Neural cell (in vitro differentiated cells): ENCODE measurements at regions not wholly inside any gene's neighbourhood (a gene's known extent, or its start where the extent isn't known, plus 50 kb on each side); places are given as distances from the start of the nearest gene placed in this dataset.

Experiments
- H2AFZ ChIP-seq: fragments of 200-600, 300-800 bp; sonication (generic), shearing (Covaris generic); 2 replicates; pipeline ENCODE4 v1.6.0; 2014; ENCODE audit warnings: low read depth, mild to moderate bottlenecking, antibody characterized with exemption, low read length, moderate library complexity
- H3F3A ChIP-seq: fragments of 200-600 bp; shearing (Covaris generic); 2 replicates; pipeline ENCODE4 v1.6.1; 2016; ENCODE audit warnings: mild to moderate bottlenecking, moderate library complexity, mixed read lengths, antibody characterized with exemption, low read length; ENCODE audit not compliant: insufficient read depth, poor library complexity, severe bottlenecking
- H3K27ac ChIP-seq: fragments of 200-600, 300-800 bp; sonication (generic), shearing (Covaris generic); 2 replicates; pipeline ENCODE4 v1.5.1; 2014; ENCODE audit warnings: mild to moderate bottlenecking, low read length, moderate library complexity
- H3K27me3 ChIP-seq: fragments of 300-800, 200-600 bp; sonication (generic), shearing (Covaris generic); 2 replicates; pipeline ENCODE4 v1.6.0; 2014; ENCODE audit warnings: mild to moderate bottlenecking, low read depth, low read length, moderate library complexity; ENCODE audit not compliant: insufficient read depth
- H3K36me3 ChIP-seq: fragments of 300-800, 200-600 bp; sonication (generic), shearing (Covaris generic); 2 replicates; pipeline ENCODE4 v1.5.1; 2014; ENCODE audit warnings: mild to moderate bottlenecking, antibody characterized with exemption, low read length, moderate library complexity; ENCODE audit not compliant: insufficient read depth
- H3K4me2 ChIP-seq: fragments of 300-800, 200-600 bp; sonication (generic), shearing (Covaris generic); 2 replicates; pipeline ENCODE4 v1.6.0; 2014; ENCODE audit warnings: mild to moderate bottlenecking, low read length
- H3K4me3 ChIP-seq: fragments of 300-800, 200-600 bp; sonication (generic), shearing (Covaris generic); 2 replicates; pipeline ENCODE4 v1.5.1; 2014; ENCODE audit warnings: mild to moderate bottlenecking, low read length, moderate library complexity
- H3K79me2 ChIP-seq: fragments of 200-600 bp; shearing (Covaris generic); replicated peaks from 2 replicates; pipeline ENCODE4 v1.6.0; 2014; ENCODE audit warnings: mild to moderate bottlenecking, low read length, moderate library complexity; ENCODE audit not compliant: insufficient read depth
- H3K9ac ChIP-seq: fragments of 300-800, 200-600 bp; sonication (generic), shearing (Covaris generic); 2 replicates; pipeline ENCODE4 v1.6.1; 2016; ENCODE audit warnings: mild to moderate bottlenecking, low read length, mixed read lengths
- H3K9me2 ChIP-seq: fragments of 200-600 bp; shearing (Covaris generic); 2 replicates; pipeline ENCODE4 v1.6.1; 2016; ENCODE audit warnings: mild to moderate bottlenecking, low read length, mixed read lengths; ENCODE audit not compliant: insufficient read depth
- H3K9me3 ChIP-seq: fragments of 200-600, 300-800 bp; sonication (generic), shearing (Covaris generic); 2 replicates; pipeline ENCODE4 v1.6.1; 2016; ENCODE audit warnings: mild to moderate bottlenecking, mixed run types, low read length, moderate library complexity, mixed read lengths
- H4K20me1 ChIP-seq: fragments of 200-600 bp; shearing (Covaris generic); 2 replicates; pipeline ENCODE4 v1.6.1; 2016; ENCODE audit warnings: mild to moderate bottlenecking, mixed run types; ENCODE audit not compliant: insufficient read depth
- CTCF ChIP-seq: fragments of 450-650 bp; IDR thresholded peaks from 2 replicates; pipeline ENCODE4 v1.5.1; 2014; ENCODE audit warnings: antibody characterized with exemption, mild to moderate bottlenecking, moderate library complexity; ENCODE audit not compliant: poor library complexity, severe bottlenecking
- EP300 ChIP-seq: fragments of 450-650 bp; conservative IDR thresholded peaks from 2 replicates; pipeline ENCODE4 v1.6.1; 2014; ENCODE audit warnings: antibody characterized with exemption, mild to moderate bottlenecking, moderate library complexity; ENCODE audit not compliant: poor library complexity, severe bottlenecking
- EZH2 ChIP-seq: fragments of 200-600, 300-800 bp; shearing (Covaris generic), sonication (generic); IDR thresholded peaks from 2 replicates; pipeline ENCODE4 v1.6.1; 2014; ENCODE audit warnings: antibody characterized with exemption, low read length, borderline replicate concordance, mild to moderate bottlenecking; ENCODE audit not compliant: insufficient read depth, poor library complexity, severe bottlenecking
- MXI1 ChIP-seq: fragments of 450-650 bp; conservative IDR thresholded peaks from 2 replicates; pipeline ENCODE4 v1.6.1; 2014; ENCODE audit warnings: antibody characterized with exemption, mild to moderate bottlenecking; ENCODE audit not compliant: poor library complexity, severe bottlenecking
- POLR2AphosphoS5 ChIP-seq: IDR thresholded peaks from 2 replicates; pipeline ENCODE4 v1.6.1; 2012
- RAD21 ChIP-seq: fragments of 450-650 bp; conservative IDR thresholded peaks from 2 replicates; pipeline ENCODE4 v1.6.1; 2014; ENCODE audit warnings: antibody characterized with exemption, mild to moderate bottlenecking, moderate library complexity
- REST ChIP-seq: IDR thresholded peaks from 2 replicates; pipeline ENCODE4 v1.6.1; 2012; ENCODE audit warnings: borderline replicate concordance
- SMC3 ChIP-seq: fragments of 450-650 bp; conservative IDR thresholded peaks from 2 replicates; pipeline ENCODE4 v1.6.1; 2014; ENCODE audit warnings: antibody characterized with exemption, mild to moderate bottlenecking, moderate library complexity; ENCODE audit not compliant: poor library complexity
- TAF1 ChIP-seq: IDR thresholded peaks from 2 replicates; pipeline ENCODE4 v1.6.1; 2012; ENCODE audit warnings: low read depth

- TF ChIP-seq EZH2 (no peak), EP300 (no peak), POLR2AphosphoS5 (no peak), MXI1 (no peak), RAD21 (no peak), REST (no peak)
- H3K36me3 ChIP-seq = no peaks in the 10 kb centered on the region
- H3K9me3 ChIP-seq = no peaks in the 10 kb centered on the region
- H3K4me2 ChIP-seq = no peak overlapping the region
- H3K9me2 ChIP-seq = no peaks in the 10 kb centered on the region
- no peak overlapping the region for H3K27ac ChIP-seq
- no peak overlapping the region for H2AFZ ChIP-seq
- no peak overlapping the region for H3K9ac ChIP-seq
- no peaks in the 10 kb centered on the region for H3K79me2 ChIP-seq
- H3K4me3 ChIP-seq = no peak overlapping the region
- H3K27me3 ChIP-seq = no peaks in the 10 kb centered on the region
- no peaks in the 10 kb centered on the region for H4K20me1 ChIP-seq
- no peaks in the 10 kb centered on the region for H3F3A ChIP-seq
These were observed 124.0 kb upstream of the ZEB1 start for GRCh38 chr10:31194986-31195385.

- no peak overlapping the region for H3K4me3 ChIP-seq
- H3K27ac ChIP-seq = no peak overlapping the region
- no peak overlapping the region for H3K9ac ChIP-seq
- no peaks in the 10 kb centered on the region for H3K79me2 ChIP-seq
- no peaks in the 10 kb centered on the region for H3K36me3 ChIP-seq
- no peak overlapping the region for H2AFZ ChIP-seq
- H3K9me3 ChIP-seq = no peaks in the 10 kb centered on the region
- no peaks in the 10 kb centered on the region for H4K20me1 ChIP-seq
- TF ChIP-seq CTCF = no peak
- TF ChIP-seq RAD21 = no peak
- TF ChIP-seq REST = no peak
- no peak for TF ChIP-seq TAF1
- TF ChIP-seq POLR2AphosphoS5 = no peak
- TF ChIP-seq MXI1 = no peak
- TF ChIP-seq EZH2 = no peak
- no peak for TF ChIP-seq SMC3
- no peak for TF ChIP-seq EP300
- H3K27me3 ChIP-seq = no peaks in the 10 kb centered on the region
- H3F3A ChIP-seq = no peaks in the 10 kb centered on the region
- H3K9me2 ChIP-seq = no peaks in the 10 kb centered on the region
- H3K4me2 ChIP-seq = no peak overlapping the region
These were observed 121.1 kb upstream of the ZEB1 start for GRCh38 chr10:31197886-31198285.
